ENCODE measurements at regions not wholly inside any gene's neighbourhood (a gene's known extent, or its start where the extent isn't known, plus 50 kb on each side); places are given as distances from the start of the nearest gene placed in this dataset.

DNA sequence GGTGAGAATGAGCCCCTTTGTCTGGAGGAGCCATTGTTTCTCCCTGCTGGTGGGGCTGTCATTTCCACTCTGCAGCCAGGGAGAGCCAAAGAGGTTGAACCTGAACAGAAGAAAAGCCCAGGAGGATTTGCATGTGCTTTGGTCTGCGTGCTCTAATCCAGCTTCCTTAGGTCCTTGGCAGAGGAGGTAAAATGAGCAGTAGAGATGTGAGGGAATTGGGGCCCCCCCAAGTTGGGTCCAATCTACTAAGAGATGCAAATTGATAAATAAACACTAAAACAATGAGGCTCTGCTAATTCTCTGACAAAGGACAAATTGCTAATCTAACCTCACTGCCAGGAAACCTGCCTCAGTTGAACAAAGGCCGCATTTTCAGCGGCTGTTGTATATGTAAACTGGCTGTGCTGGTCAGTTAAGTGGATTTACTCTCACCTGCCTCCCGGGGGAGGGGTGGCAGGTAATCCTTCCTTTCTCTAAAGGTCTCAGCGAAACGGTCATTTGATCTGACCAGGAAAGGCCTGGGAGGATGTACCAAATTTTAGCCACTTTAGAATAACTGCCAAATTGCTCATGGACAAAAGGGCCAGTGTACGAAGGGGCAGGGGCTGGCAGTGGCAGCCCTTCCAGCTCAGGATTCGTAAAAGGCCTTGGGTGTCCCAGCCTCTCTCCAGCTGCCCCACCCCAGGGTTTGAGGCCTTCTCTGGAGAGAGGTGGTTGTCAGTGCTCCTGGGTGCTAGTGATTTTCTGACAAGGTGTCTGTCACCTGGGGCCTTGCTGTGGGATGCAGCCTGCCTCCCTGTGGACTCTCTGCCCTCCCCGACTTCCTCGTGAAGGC, 193.6 kb downstream of the MIB1 start:
- Histone ChIP-seq H3K23ac (ENCODE audit: insufficient read length, low read depth, low read length) (no peak overlapping the region), H3T11ph (ENCODE audit: low read length) (no peak overlapping the region), H4K91ac (ENCODE audit: insufficient read length, low read depth, low read length) (no peak overlapping the region), H3K4me2 (ENCODE audit: insufficient read depth, insufficient read length, low read length) (no peak overlapping the region), H2BK120ac (ENCODE audit: low read depth, low read length, poor library complexity, severe bottlenecking) (no peak overlapping the region), H3K79me2 (ENCODE audit: insufficient read depth, low read length) (no peaks in the 10 kb centered on the region), H3K4me1 (ENCODE audit: insufficient read depth, low read length) (peaks cover 2% of the 10 kb centered on the region; the same call in 1 of the 2 replicates), H3K56ac (ENCODE audit: insufficient read length, low read depth, low read length) (no peak overlapping the region), H4K20me1 (ENCODE audit: control insufficient read depth, insufficient read depth, insufficient read length) (no peaks in the 10 kb centered on the region), H3K27me3 (ENCODE audit: insufficient read depth, low read length) (peaks cover 6% of the 10 kb centered on the region; the same call in 1 of the 2 replicates), H4K5ac (ENCODE audit: insufficient read length, low read depth, low read length) (no peak overlapping the region), H3K18ac (ENCODE audit: insufficient read length, low read depth, low read length) (no peak overlapping the region), H3K23me2 (ENCODE audit: insufficient read length, low read depth, low read length, poor library complexity, severe bottlenecking) (no peaks in the 10 kb centered on the region), H3K9ac (ENCODE audit: extremely low read depth, insufficient read length, low read length) (no peak overlapping the region), H3K27ac (ENCODE audit: insufficient read length, low read depth, low read length) (no peak overlapping the region), H2AK5ac (ENCODE audit: insufficient read length, low read length) (no peak overlapping the region), H4K8ac (replicated peaks; ENCODE audit: insufficient read length, low read depth, low read length) (no peak overlapping the region), H3K79me1 (ENCODE audit: insufficient read depth, low read depth, low read length, poor library complexity, severe bottlenecking) (no peaks in the 10 kb centered on the region), H2BK12ac (ENCODE audit: insufficient read length, low read depth, low read length) (no peak overlapping the region), H3K14ac (ENCODE audit: insufficient read depth, low read length) (no peak overlapping the region), H3K9me3 (ENCODE audit: control insufficient read depth, low read depth, low read length) (no peaks in the 10 kb centered on the region), H2BK15ac (ENCODE audit: low read depth, low read length) (no peak overlapping the region), H2AFZ (ENCODE audit: low read length) (no peak overlapping the region), H2BK20ac (ENCODE audit: low read depth, low read length, poor library complexity, severe bottlenecking) (no peak overlapping the region), H3K4ac (ENCODE audit: low read depth, low read length) (no peak overlapping the region), H2BK5ac (ENCODE audit: insufficient read length, low read length) (no peak overlapping the region)
- peak; percentile 65 for DNase-seq
- Mint-ChIP-seq H3K36me3 (ENCODE audit: insufficient read depth in 1 of 3, low read depth in 3 of 3) (no peaks in the 10 kb centered on the region), H3K27ac (no peak overlapping the region), H3K4me3 (no peak overlapping the region), H3K27me3 (ENCODE audit: low read depth) (peaks cover 97% of the 10 kb centered on the region), H3K9me3 (peaks cover 0 to 8% of the 10 kb centered on the region in 2 experiments; a peak in 3 of 5 replicates), H3K4me1 (peaks cover 17 to 20% of the 10 kb centered on the region in 2 experiments)
- WGBS (ENCODE audit: extremely low coverage, insufficient read length, low lambda C conversion rate) = no CpG with 5 or more reads among the region's 10 CpGs
- peak; percentile 56 for TF ChIP-seq CTCF (conservative IDR thresholded peaks at IDR 0.05)

Data from H9 (cell line).